ENCODE measurements at regions not wholly inside any gene's neighbourhood (a gene's known extent, or its start where the extent isn't known, plus 50 kb on each side); places are given as distances from the start of the nearest gene placed in this dataset.

GRCh38 chr4:111535792-111536191 lies 609.5 kb upstream of the FAM241A start:
- intact Hi-C loops (cut with DNase I), result no loop called here
- no peak for DNase-seq (ENCODE audit: low spot score)
- no peaks in the 10 kb centered on the region for H3K9me3 ChIP-seq
- 26% methylated on average over 1 of the region's 1 CpG for WGBS
- H3K36me3 ChIP-seq, result no peaks in the 10 kb centered on the region
- no peaks in the 10 kb centered on the region for H3K27me3 ChIP-seq (replicated peaks; ENCODE audit: insufficient read depth)
- no peak for TF ChIP-seq POLR2AphosphoS5 (IDR thresholded peaks at IDR 0.05)
- no peak overlapping the region for H3K4me3 ChIP-seq
- no peak overlapping the region for H3K27ac ChIP-seq
- H3K4me1 ChIP-seq (replicated peaks), result no peaks in the 10 kb centered on the region

- Histone ChIP-seq H3K27ac (no peak overlapping the region), H3K36me3 (no peaks in the 10 kb centered on the region), H3K27me3 (replicated peaks; ENCODE audit: insufficient read depth) (no peaks in the 10 kb centered on the region), H3K4me1 (replicated peaks) (no peaks in the 10 kb centered on the region), H3K4me3 (no peak overlapping the region), H3K9me3 (no peaks in the 10 kb centered on the region)
- intact Hi-C loops (cut with DNase I), result no loop called here
- DNase-seq (ENCODE audit: low spot score), result no peak
- 92% methylated on average over 2 of the region's 2 CpGs for WGBS
- TF ChIP-seq POLR2AphosphoS5 (IDR thresholded peaks at IDR 0.05) (no peak), CTCF (IDR thresholded peaks at IDR 0.05) (no peak), POLR2A (IDR thresholded peaks at IDR 0.05) (no peak)
These were observed 608.1 kb upstream of the FAM241A start for GRCh38 chr4:111537165-111537564.

- Histone ChIP-seq H3K36me3 (no peaks in the 10 kb centered on the region), H3K9me3 (no peaks in the 10 kb centered on the region), H3K4me3 (no peak overlapping the region), H3K27me3 (replicated peaks; ENCODE audit: insufficient read depth) (no peaks in the 10 kb centered on the region), H3K4me1 (replicated peaks) (no peaks in the 10 kb centered on the region), H3K27ac (no peak overlapping the region)
- no peak for DNase-seq (ENCODE audit: low spot score)
- no peak for TF ChIP-seq POLR2AphosphoS5 (IDR thresholded peaks at IDR 0.05)
- no peak for TF ChIP-seq CTCF (IDR thresholded peaks at IDR 0.05)
- no peak for TF ChIP-seq POLR2A (IDR thresholded peaks at IDR 0.05)
- WGBS, result 21% methylated on average over 3 of the region's 3 CpGs
- intact Hi-C loops (cut with DNase I), result no loop called here
These were observed 607.4 kb upstream of the FAM241A start for GRCh38 chr4:111537871-111538270.

- TF ChIP-seq POLR2AphosphoS5 (IDR thresholded peaks at IDR 0.05) (no peak), CTCF (IDR thresholded peaks at IDR 0.05) (no peak)
- H3K36me3 ChIP-seq, result no peaks in the 10 kb centered on the region
- no peaks in the 10 kb centered on the region for H3K27me3 ChIP-seq (replicated peaks; ENCODE audit: insufficient read depth)
- H3K4me1 ChIP-seq (replicated peaks), result no peaks in the 10 kb centered on the region
- no peak overlapping the region for H3K4me3 ChIP-seq
- no peak overlapping the region for H3K27ac ChIP-seq
- intact Hi-C loops (cut with DNase I), result no loop called here
- H3K9me3 ChIP-seq, result no peaks in the 10 kb centered on the region
- no peak for DNase-seq (ENCODE audit: low spot score)
These were observed 604.6 kb upstream of the FAM241A start for GRCh38 chr4:111540671-111541070.

- Histone ChIP-seq H3K9me3 (no peaks in the 10 kb centered on the region), H3K36me3 (no peaks in the 10 kb centered on the region), H3K27me3 (replicated peaks; ENCODE audit: insufficient read depth) (no peaks in the 10 kb centered on the region), H3K4me3 (no peak overlapping the region), H3K4me1 (replicated peaks) (no peaks in the 10 kb centered on the region), H3K27ac (no peak overlapping the region)
- no peak for DNase-seq (ENCODE audit: low spot score)
- TF ChIP-seq CTCF (IDR thresholded peaks at IDR 0.05) (no peak), POLR2AphosphoS5 (IDR thresholded peaks at IDR 0.05) (no peak), POLR2A (IDR thresholded peaks at IDR 0.05) (no peak)
- intact Hi-C loops (cut with DNase I), result no loop called here
These were observed 603.2 kb upstream of the FAM241A start for GRCh38 chr4:111542056-111542455.
